IPS-NIHi11 (cell line): ENCODE measurements at regions not wholly inside any gene's neighbourhood (a gene's known extent, or its start where the extent isn't known, plus 50 kb on each side); places are given as distances from the start of the nearest gene placed in this dataset.
"Not testable (repeated sequence)": the region's sequence is repeated elsewhere in the genome, so short reads cannot be mapped to it uniquely, and the experiment has no call there.

Experiments
- DNase-seq: peaks from one replicate; pipeline ENCODE4 v3.0.0; 2012; ENCODE audit warnings: mixed read lengths, low spot score

GRCh38 chr5:68115584-68115983 is 100.0 kb upstream of the PIK3R1 start:
- DNase-seq = no peak

GRCh38 chr5:68114378-68115040 is 101.0 kb upstream of the PIK3R1 start:
- DNase-seq = no peak

GRCh38 chr5:68112658-68113057 is 102.9 kb upstream of the PIK3R1 start:
- no peak for DNase-seq

- DNase-seq = no peak
Observed at GRCh38 chr5:68110894-68111293, 104.7 kb upstream of the PIK3R1 start.

GRCh38 chr5:68110264-68110663 is 105.3 kb upstream of the PIK3R1 start:
- no peak for DNase-seq

- not testable (repeated sequence) for DNase-seq
Observed at GRCh38 chr5:68104217-68104616, 111.3 kb upstream of the PIK3R1 start.

- not testable (repeated sequence) for DNase-seq
Observed at GRCh38 chr5:68103297-68103696, 112.3 kb upstream of the PIK3R1 start.

- DNase-seq = no peak
Observed at GRCh38 chr5:68099327-68099726, 116.2 kb upstream of the PIK3R1 start.

GRCh38 chr5:68093455-68094159 is 121.9 kb upstream of the PIK3R1 start:
- no peak for DNase-seq

GRCh38 chr5:68088302-68088701 is 127.3 kb upstream of the PIK3R1 start:
- no peak for DNase-seq

- DNase-seq = no peak
Observed at GRCh38 chr5:68087866-68088265, 127.7 kb upstream of the PIK3R1 start.

- DNase-seq = no peak
Observed at GRCh38 chr5:68086857-68087256, 128.7 kb upstream of the PIK3R1 start.

GRCh38 chr5:68086439-68086838 is 129.1 kb upstream of the PIK3R1 start:
- DNase-seq = no peak

GRCh38 chr5:68084396-68084795 is 131.2 kb upstream of the PIK3R1 start:
- DNase-seq = no peak

- DNase-seq = no peak
Observed at GRCh38 chr5:68080282-68081050, 135.1 kb upstream of the PIK3R1 start.

GRCh38 chr5:68077349-68077894 is 138.1 kb upstream of the PIK3R1 start:
- DNase-seq = no peak

GRCh38 chr5:68074633-68075032 is 140.9 kb upstream of the PIK3R1 start:
- no peak for DNase-seq

GRCh38 chr5:68074048-68074632 is 141.4 kb upstream of the PIK3R1 start:
- no peak for DNase-seq

- no peak for DNase-seq
Observed at GRCh38 chr5:68071736-68072135, 143.8 kb upstream of the PIK3R1 start.

GRCh38 chr5:68071282-68071632 is 144.3 kb upstream of the PIK3R1 start:
- DNase-seq = no peak

GRCh38 chr5:68070591-68071281 is 144.8 kb upstream of the PIK3R1 start:
- DNase-seq = no peak
